Panc1 (cell line): ENCODE measurements at regions not wholly inside any gene's neighbourhood (a gene's known extent, or its start where the extent isn't known, plus 50 kb on each side); places are given as distances from the start of the nearest gene placed in this dataset.

Experiments
- ATAC-seq: fragments of 200-7000 bp; cut with Tn5 transposase; 2 replicates; pipeline ENCODE4 v1.9.1; 2020; ENCODE audit warnings: mild to moderate bottlenecking, moderate library complexity
- BruUV-seq: library from RNA; stranded (reverse); fragments of 400-500 nt; replicated peaks from 2 replicates; lab custom pipeline; 2021; lab: Mats Ljungman, UMichigan
- CTCF ChIA-PET: fragments of 300-600 bp; sonication (Branson Sonifier 250); formaldehyde crosslinking; loops from one replicate; lab custom pipeline; 2022; ENCODE audit warnings: antibody characterized with exemption; lab: Charles Lee
- POLR2A ChIA-PET: fragments of 300-600 bp; sonication (Branson Sonifier 250); formaldehyde crosslinking; loops from one replicate; lab custom pipeline; 2022; ENCODE audit warnings: antibody characterized with exemption; lab: Charles Lee
- DNase-seq: peaks from one replicate; pipeline ENCODE4 v3.0.0-alpha.2; 2010; ENCODE audit warnings: low read depth, low spot score
- H3K27ac ChIP-seq: 2 replicates; pipeline ENCODE4 v1.5.1; 2011; ENCODE audit warnings: mild to moderate bottlenecking, low read length, inconsistent platforms
- H3K27me3 ChIP-seq: fragments of 200-500 bp; sonication (Bioruptor generic); 2 replicates; pipeline ENCODE4 v1.6.0; 2014; ENCODE audit warnings: low read length, inconsistent platforms; ENCODE audit not compliant: control insufficient read depth, insufficient read depth
- H3K36me3 ChIP-seq: fragments of 200-500 bp; sonication (Bioruptor generic); 2 replicates; pipeline ENCODE4 v1.5.1; 2014; ENCODE audit warnings: inconsistent platforms, mild to moderate bottlenecking, low read length, moderate library complexity; ENCODE audit not compliant: control insufficient read depth, insufficient read depth
- H3K4me1 ChIP-seq: 2 replicates; pipeline ENCODE4 v1.5.1; 2011; ENCODE audit warnings: inconsistent platforms, mild to moderate bottlenecking, low read length, moderate library complexity; ENCODE audit not compliant: control insufficient read depth, insufficient read depth
- H3K4me3 ChIP-seq, 2 experiments: 2 replicates each; pipeline ENCODE4 v1.5.1; 2011 to 2012; ENCODE audit warnings: low read depth in 2 of 2, low read length in 2 of 2, mild to moderate bottlenecking in 2 of 2, inconsistent platforms in 1 of 2, moderate library complexity in 1 of 2
- H3K9me3 ChIP-seq: fragments of 200-500 bp; sonication (Bioruptor generic); 2 replicates; pipeline ENCODE4 v1.5.1; 2014; ENCODE audit warnings: low read depth, mild to moderate bottlenecking, inconsistent platforms, low read length, moderate library complexity; ENCODE audit not compliant: control insufficient read depth, insufficient read depth
- POLR2AphosphoS5 ChIP-seq: IDR thresholded peaks from 2 replicates; pipeline ENCODE4 v1.6.1; 2012; ENCODE audit warnings: mild to moderate bottlenecking, low read depth, low read length, moderate library complexity
- SIN3A ChIP-seq: IDR thresholded peaks from 2 replicates; pipeline ENCODE4 v1.6.1; 2012; ENCODE audit warnings: low read depth, mild to moderate bottlenecking, low read length, moderate library complexity, borderline replicate concordance; ENCODE audit not compliant: insufficient read depth
- TCF7L2 ChIP-seq: IDR thresholded peaks from 2 replicates; pipeline ENCODE4 v1.6.1; 2011; ENCODE audit warnings: mild to moderate bottlenecking, low read depth, low read length, inconsistent platforms
- in situ Hi-C: cut with HindIII; loops from 2 replicates; pipeline ENCODE4 v1.10.0; 2016; ENCODE audit warnings: low sequenced_read_pairs, low pct_unique_long_range_greater_than_20kb
- intact Hi-C: fragments of 100-400 bp; cut with micrococcal nuclease; formaldehyde crosslinking; loops from one replicate; pipeline ENCODE4 v1.10.0; 2022; ENCODE audit not compliant: unreplicated experiment
- TF ChIP-seq, protein P1 (sequence below), 2 experiments: IDR thresholded peaks; 2 replicates each; pipeline ENCODE4 v1.6.1; 2011 to 2012; ENCODE audit warnings: low read depth in 2 of 2, control low read depth in 1 of 2, low read length in 1 of 2, mild to moderate bottlenecking in 1 of 2, moderate library complexity in 1 of 2; ENCODE audit not compliant: insufficient read depth in 1 of 2
- TF ChIP-seq, protein P2 (sequence below): fragments of 450-650 bp; IDR thresholded peaks from 2 replicates; pipeline ENCODE4 v1.5.1; 2017; ENCODE audit warnings: mild to moderate bottlenecking

DNA sequence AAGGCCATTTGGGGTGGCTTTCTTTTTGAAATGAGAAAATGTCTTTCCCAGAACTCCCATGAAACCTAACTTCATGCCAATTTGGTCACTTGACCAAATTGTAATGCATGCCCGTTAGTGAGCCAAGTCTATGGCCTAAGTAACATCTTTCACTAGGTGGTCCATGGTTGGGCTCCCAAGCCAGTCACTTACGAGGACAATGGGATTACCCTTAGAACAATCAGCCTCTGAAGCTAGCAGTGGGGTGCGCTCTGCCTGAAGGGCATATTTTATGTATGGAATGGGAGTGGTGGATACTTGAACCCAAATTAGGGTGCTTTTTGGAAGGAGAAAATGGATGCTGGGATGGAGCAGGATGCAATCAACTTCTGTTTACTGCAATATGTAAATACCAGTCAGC lies 127.4 kb upstream of the GOLIM4 start:
- no peak overlapping the region for H3K27ac ChIP-seq
- POLR2A ChIA-PET = no interaction called here
- in situ Hi-C loops (no loop called here), intact Hi-C loops (no loop called here)
- no peaks in the 10 kb centered on the region for H3K36me3 ChIP-seq
- H3K27me3 ChIP-seq = no peaks in the 10 kb centered on the region
- no peaks in the 10 kb centered on the region for H3K4me1 ChIP-seq
- no peak overlapping the region for H3K4me3 ChIP-seq
- ATAC-seq (no peak), DNase-seq (no peak)
- CTCF ChIA-PET = no interaction called here
- no TSS peak for BruUV-seq
- no peak for TF ChIP-seq POLR2AphosphoS5
- TF ChIP-seq, protein P1, sequence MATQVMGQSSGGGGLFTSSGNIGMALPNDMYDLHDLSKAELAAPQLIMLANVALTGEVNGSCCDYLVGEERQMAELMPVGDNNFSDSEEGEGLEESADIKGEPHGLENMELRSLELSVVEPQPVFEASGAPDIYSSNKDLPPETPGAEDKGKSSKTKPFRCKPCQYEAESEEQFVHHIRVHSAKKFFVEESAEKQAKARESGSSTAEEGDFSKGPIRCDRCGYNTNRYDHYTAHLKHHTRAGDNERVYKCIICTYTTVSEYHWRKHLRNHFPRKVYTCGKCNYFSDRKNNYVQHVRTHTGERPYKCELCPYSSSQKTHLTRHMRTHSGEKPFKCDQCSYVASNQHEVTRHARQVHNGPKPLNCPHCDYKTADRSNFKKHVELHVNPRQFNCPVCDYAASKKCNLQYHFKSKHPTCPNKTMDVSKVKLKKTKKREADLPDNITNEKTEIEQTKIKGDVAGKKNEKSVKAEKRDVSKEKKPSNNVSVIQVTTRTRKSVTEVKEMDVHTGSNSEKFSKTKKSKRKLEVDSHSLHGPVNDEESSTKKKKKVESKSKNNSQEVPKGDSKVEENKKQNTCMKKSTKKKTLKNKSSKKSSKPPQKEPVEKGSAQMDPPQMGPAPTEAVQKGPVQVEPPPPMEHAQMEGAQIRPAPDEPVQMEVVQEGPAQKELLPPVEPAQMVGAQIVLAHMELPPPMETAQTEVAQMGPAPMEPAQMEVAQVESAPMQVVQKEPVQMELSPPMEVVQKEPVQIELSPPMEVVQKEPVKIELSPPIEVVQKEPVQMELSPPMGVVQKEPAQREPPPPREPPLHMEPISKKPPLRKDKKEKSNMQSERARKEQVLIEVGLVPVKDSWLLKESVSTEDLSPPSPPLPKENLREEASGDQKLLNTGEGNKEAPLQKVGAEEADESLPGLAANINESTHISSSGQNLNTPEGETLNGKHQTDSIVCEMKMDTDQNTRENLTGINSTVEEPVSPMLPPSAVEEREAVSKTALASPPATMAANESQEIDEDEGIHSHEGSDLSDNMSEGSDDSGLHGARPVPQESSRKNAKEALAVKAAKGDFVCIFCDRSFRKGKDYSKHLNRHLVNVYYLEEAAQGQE (IDR thresholded peaks at IDR 0.05; ENCODE audit: insufficient read depth in 1 of 2, low read depth in 2 of 2, low read length in 1 of 2) = no peak
- TF ChIP-seq, protein P2, sequence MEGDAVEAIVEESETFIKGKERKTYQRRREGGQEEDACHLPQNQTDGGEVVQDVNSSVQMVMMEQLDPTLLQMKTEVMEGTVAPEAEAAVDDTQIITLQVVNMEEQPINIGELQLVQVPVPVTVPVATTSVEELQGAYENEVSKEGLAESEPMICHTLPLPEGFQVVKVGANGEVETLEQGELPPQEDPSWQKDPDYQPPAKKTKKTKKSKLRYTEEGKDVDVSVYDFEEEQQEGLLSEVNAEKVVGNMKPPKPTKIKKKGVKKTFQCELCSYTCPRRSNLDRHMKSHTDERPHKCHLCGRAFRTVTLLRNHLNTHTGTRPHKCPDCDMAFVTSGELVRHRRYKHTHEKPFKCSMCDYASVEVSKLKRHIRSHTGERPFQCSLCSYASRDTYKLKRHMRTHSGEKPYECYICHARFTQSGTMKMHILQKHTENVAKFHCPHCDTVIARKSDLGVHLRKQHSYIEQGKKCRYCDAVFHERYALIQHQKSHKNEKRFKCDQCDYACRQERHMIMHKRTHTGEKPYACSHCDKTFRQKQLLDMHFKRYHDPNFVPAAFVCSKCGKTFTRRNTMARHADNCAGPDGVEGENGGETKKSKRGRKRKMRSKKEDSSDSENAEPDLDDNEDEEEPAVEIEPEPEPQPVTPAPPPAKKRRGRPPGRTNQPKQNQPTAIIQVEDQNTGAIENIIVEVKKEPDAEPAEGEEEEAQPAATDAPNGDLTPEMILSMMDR = no peak
- no peak for TF ChIP-seq SIN3A
- TF ChIP-seq TCF7L2 = no peak
- H3K9me3 ChIP-seq = no peaks in the 10 kb centered on the region

DNA sequence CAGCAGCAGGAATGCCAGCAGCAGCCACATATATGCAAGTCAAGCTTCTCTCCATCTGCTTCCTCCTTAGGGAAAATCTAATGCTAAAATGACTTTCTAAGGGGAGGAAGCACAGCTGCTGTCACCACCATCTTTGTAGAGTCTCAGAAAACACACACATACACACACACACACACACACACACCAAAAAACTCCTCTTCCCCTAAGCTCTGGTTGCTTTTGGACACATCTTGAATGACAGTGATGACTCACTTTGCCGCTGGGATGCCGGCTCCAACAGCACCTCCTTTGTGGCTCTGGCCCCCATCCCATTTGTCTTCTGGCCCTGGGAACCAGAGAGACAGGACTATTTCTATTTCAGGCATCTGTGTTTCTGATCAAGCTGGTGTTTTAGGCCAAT lies 124.8 kb upstream of the GOLIM4 start:
- no peak overlapping the region for H3K4me3 ChIP-seq
- no peaks in the 10 kb centered on the region for H3K36me3 ChIP-seq
- DNase-seq (no peak), ATAC-seq (no peak)
- no peaks in the 10 kb centered on the region for H3K4me1 ChIP-seq
- in situ Hi-C loops = no loop called here
- intact Hi-C loops = no loop called here
- no TSS peak for BruUV-seq
- no peak overlapping the region for H3K27ac ChIP-seq
- TF ChIP-seq POLR2AphosphoS5 = no peak
- no peak for TF ChIP-seq TCF7L2
- H3K27me3 ChIP-seq = no peaks in the 10 kb centered on the region
- no peaks in the 10 kb centered on the region for H3K9me3 ChIP-seq
- ChIA-PET CTCF (no interaction called here), POLR2A (no interaction called here)

DNA sequence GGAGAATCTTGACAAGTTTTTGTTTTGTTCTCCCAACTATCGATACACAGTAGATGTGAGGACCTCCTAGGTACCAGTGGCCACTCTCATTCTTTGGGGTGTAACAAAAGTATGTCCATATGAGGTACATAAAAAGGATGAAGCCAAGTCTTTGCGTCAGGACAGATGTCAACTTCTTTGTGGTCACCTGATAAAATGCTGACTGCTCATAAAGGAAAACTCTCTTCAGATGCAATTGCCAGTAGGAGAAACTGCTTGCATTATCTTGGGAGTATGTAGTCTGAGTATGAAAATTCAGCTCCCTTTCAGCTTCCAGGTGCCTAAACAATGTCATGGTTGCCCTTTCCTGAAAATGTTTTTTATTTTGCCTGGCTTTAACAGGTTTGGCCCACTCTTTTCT lies 123.8 kb upstream of the GOLIM4 start:
- H3K9me3 ChIP-seq = no peaks in the 10 kb centered on the region
- in situ Hi-C loops (no loop called here), intact Hi-C loops (loop anchor here (10.0 kb wide), 1 partner anchor 1445 kb away; the partner anchor contains the start of gene MECOM)
- H3K4me3 ChIP-seq = no peak overlapping the region
- H3K27ac ChIP-seq = no peak overlapping the region
- ChIA-PET POLR2A (no interaction called here), CTCF (no interaction called here)
- DNase-seq = no peak
- no peak for ATAC-seq
- H3K27me3 ChIP-seq = no peaks in the 10 kb centered on the region
- H3K36me3 ChIP-seq = no peaks in the 10 kb centered on the region
- no peaks in the 10 kb centered on the region for H3K4me1 ChIP-seq
- no TSS peak for BruUV-seq
- TF ChIP-seq, protein P1 (IDR thresholded peaks at IDR 0.05; ENCODE audit: insufficient read depth in 1 of 2, low read depth in 2 of 2, low read length in 1 of 2) = no peak
- TF ChIP-seq POLR2AphosphoS5 = no peak
- TF ChIP-seq, protein P2 = no peak
- no peak for TF ChIP-seq TCF7L2
- no peak for TF ChIP-seq SIN3A
